HCEC 1CT (cell line): ENCODE measurements at regions not wholly inside any gene's neighbourhood (a gene's known extent, or its start where the extent isn't known, plus 50 kb on each side); places are given as distances from the start of the nearest gene placed in this dataset.

ENCODE experiments used
- DNase-seq: peaks from one replicate; pipeline ENCODE4 v3.0.0-alpha.2; 2017

DNA sequence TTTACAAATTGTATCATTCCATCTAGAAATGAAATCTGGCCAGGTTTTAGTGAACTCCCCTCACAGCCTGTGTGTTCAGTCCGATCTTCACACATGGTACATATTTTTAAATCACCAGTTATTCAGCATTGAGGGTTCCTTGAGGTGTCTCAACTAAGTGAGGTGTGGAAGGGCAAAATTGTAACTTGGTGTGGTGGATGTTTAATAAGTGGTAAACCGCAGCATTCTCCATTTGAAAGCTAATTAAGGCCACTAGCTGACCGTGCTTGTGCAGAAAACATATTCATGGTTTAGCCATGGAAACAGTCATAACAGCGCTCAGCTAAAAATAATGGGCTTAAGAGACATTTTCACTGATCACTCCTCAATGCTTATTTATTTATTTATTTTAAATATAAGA lies 786.2 kb upstream of the FANCL start:
- no peak for DNase-seq

- DNase-seq = no peak
Observed at GRCh38 chr2:59025157-59025757, 784.1 kb upstream of the FANCL start.

DNA sequence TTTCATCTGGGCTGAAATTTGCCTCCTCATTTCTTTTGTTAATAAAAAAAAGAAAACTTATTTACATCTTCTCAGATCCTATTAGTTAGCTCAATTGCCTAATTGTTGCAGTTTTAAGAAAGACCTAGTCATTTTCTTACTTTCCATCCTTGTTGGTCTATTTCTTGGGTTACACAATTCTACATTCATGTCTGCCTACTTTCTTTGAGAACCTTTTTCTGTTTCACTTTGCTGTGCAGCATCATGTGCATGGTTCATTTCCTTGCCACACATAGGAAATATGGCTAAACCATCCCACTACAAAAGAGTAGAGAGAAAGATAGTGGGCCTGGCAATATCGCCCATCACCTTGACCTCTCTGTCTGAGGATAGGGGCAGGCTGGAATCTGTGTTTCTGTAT lies 780.7 kb upstream of the FANCL start:
- no peak for DNase-seq

GRCh38 chr2:59019566-59020159 lies 778.5 kb upstream of the FANCL start:
- no peak for DNase-seq

DNA sequence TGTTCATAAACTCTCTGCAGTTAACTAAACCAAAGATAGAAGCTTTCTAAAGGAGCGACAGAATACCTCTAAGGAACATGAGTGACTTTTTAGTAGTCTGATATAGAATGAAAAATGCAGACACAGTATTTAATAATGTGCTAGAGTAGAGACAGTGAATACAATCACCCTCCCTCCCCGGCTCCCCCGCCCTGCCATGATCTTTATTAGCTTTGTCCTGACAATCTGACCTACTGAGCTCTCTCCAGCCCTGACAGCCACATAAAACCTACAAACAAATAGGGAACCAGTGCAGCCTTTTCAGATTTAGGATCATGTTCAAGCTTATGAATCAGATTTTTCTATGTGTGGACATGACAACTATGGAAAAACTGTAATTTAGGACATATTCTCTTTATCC lies 777.6 kb upstream of the FANCL start:
- no peak for DNase-seq

DNA sequence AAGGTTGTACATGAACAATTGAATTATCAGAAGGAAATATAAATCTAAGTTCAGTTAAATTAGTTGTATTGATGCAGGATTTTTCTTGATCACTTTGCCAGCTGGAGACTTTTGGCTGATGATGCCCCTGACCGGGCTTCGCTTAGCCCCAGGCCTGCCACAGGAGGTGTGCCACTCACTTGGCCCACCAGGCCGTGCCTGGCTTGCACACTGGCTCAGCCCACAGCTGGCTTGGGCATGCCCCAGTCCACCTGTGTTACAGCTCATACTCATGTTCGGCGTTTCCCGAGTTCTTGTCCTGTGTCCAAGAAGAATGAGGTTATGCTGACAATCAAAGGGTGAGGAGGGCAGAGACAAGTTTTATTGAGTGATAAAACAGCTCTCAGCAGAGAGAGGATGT lies 773.9 kb upstream of the FANCL start:
- DNase-seq = no peak

- no peak for DNase-seq
Observed at GRCh38 chr2:59012971-59013370, 771.8 kb upstream of the FANCL start.

GRCh38 chr2:59012234-59012633 lies 771.1 kb upstream of the FANCL start:
- DNase-seq = no peak

GRCh38 chr2:59008950-59009349 lies 767.8 kb upstream of the FANCL start:
- no peak for DNase-seq

DNA sequence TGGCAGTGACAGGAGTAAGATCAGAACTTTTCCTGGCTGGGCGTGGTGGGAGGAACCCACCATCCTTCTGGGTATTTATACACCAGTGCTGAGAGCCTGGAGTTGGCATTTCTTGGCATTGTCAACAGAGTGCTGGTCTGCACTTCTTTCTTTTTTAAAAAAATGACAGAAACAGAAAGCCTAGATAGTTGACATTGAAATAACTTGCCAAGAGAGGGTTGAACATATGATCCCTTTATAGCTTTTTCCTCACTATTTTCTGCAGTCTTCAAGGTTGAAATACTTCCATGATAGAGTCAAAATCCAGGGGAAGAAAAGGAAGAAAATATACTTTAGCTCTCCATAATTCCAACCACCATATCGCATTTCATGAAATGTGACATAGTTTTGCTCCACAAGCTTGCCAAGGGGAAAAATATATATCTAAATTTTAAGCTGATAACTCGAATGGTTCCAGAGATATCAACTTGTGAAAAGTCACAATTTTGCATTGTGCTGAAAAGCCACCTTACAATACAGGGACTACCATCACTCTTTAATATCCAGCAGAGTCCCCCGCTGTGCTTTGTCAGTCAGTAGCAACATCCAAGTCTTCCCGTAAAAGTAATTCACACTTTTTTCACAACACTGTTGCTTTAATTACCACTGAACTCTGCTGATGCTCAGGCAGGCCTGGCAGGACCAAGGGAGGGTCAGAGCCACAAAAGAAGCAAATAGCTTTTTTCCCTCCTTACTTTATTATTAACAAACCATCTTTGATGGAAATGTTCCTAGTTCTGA lies 764.9 kb upstream of the FANCL start:
- DNase-seq = no peak

- no peak for DNase-seq
Observed at GRCh38 chr2:59004621-59005020, 763.5 kb upstream of the FANCL start.

DNA sequence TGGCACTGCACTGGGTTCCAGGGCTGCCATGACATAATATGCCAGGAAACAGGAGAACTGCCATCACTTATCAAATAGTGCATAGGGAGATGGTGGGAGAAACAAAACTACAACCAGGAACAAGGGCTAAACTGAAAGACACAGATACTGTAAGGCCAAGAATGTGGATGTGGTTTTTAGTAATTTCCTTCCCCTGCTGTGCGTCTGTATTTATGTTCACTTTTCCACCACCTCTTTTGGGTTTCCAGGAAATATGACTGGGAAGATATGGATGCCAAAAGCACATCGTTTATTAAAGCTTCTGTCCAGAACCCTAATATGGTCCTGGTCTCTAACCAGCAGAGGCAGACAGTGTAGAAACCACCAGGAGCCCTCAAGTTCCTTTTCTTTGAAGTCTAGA lies 759.7 kb upstream of the FANCL start:
- DNase-seq = no peak

- no peak for DNase-seq
Observed at GRCh38 chr2:58992062-58992706, 751.1 kb upstream of the FANCL start.

DNA sequence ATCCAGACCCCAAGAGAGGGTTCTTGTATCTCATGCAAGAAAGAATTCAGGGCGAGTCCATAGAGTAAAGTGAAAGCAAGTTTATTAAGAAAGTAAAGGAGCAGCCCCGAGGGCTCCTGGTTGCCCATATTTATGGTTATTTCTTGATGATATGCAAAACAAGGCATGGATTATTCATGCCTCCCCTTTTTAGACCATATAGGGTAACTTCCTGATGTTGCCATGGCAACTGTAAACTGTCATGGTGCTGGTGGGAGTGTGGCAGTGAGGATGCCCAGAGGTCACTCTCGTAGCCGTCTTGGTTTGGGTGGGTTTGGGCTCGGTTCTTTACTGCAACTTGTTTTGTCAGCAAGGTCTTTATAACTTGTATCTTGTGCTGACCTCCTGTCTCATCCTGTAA lies 750.2 kb upstream of the FANCL start:
- DNase-seq = no peak

DNA sequence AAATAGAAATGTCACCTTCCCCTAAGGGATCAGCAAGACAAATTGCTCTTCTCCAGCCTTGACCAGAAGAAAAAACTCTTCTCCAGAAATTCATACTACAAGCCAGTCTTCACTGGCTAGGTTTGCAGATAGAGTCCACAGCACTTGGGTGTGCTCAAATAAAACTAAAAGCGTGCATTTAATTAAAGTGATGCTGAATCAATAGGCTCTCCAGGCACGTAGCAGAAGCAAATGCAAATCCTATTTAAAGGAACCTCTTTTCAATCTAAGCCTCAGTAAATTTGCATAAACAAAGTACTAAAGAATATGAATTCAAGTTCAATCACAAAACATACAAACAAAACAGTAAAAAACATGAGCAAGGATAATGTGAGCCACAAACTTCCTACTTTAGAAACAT lies 744.4 kb upstream of the FANCL start:
- DNase-seq = no peak

- DNase-seq = no peak
Observed at GRCh38 chr2:58984731-58985130, 743.6 kb upstream of the FANCL start.

- no peak for DNase-seq
Observed at GRCh38 chr2:58983111-58983510, 742.0 kb upstream of the FANCL start.

DNA sequence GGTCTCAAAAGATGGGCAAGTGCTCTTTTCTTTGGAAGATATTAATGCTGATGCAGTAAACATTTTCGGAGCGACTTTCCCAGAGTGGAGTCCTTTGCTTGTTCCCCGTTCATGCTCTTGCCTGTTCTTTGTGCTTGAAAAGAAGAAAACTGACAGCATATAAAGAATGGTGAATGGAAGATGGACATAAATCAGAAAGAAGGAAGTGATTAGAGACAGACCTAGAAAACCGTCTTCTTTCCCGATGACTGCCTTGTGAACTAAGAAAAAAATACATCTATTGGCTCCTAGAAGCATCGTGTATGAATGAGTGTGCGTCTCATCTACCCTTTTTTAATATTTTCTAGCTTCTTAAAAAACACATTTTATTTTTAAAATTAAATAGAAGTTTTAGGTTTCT lies 740.1 kb upstream of the FANCL start:
- DNase-seq = no peak

GRCh38 chr2:58976375-58977071 lies 735.4 kb upstream of the FANCL start:
- DNase-seq = no peak

- no peak for DNase-seq
Observed at GRCh38 chr2:58974881-58975280, 733.8 kb upstream of the FANCL start.

DNA sequence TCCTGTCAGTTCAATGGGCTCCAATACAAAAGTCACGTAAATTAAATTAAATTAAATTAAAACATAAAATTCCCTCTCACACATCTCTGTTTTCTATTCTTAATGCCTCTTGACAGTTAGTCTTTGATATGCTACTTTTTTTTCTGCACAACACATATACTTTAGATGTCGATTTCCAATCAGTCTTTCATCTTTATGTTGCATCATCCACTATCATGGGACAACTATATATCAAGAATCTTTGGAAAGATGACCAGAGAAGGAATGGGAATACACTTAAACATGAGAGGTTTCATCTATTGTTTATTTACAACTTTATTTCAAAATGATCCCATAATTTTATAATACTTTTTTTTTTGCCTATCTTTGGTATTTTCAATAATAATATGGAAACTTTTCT lies 733.3 kb upstream of the FANCL start:
- DNase-seq = no peak

- no peak for DNase-seq
Observed at GRCh38 chr2:58973811-58974281, 732.7 kb upstream of the FANCL start.

- no peak for DNase-seq
Observed at GRCh38 chr2:58972737-58973136, 731.6 kb upstream of the FANCL start.
